CD4-positive, alpha-beta T cell treated with Interleukin-4 for 1 hour (primary cell): ENCODE measurements at regions not wholly inside any gene's neighbourhood (a gene's known extent, or its start where the extent isn't known, plus 50 kb on each side); places are given as distances from the start of the nearest gene placed in this dataset.
"Not testable (repeated sequence)": the region's sequence is repeated elsewhere in the genome, so short reads cannot be mapped to it uniquely, and the experiment has no call there.

Experiments used
- DNase-seq, 2 donors: peaks; one replicate each; pipeline ENCODE4 v3.0.0-alpha.2; 2020 to 2022

DNA sequence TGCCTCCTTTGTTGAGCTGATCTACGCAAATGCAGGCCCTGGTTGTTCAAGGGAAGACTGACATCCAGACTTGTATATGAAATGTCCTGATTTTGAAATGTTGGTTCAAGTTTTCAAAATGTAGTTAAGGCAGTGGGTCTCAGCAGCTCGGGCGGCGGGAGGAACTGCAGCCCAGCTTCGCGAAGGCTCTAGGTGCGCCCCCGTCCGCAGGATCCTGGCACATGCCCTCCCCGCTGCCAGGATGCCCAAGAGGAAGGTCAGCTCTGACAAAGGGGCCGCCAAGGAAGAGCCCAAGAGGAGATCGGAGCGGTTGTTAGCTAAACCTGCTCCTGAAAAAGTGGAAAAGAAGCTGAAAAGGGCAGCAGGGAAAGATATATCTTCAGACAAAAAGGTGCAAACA, 1310.1 kb downstream of the ADGRL3 start:
- no peak for DNase-seq

DNA sequence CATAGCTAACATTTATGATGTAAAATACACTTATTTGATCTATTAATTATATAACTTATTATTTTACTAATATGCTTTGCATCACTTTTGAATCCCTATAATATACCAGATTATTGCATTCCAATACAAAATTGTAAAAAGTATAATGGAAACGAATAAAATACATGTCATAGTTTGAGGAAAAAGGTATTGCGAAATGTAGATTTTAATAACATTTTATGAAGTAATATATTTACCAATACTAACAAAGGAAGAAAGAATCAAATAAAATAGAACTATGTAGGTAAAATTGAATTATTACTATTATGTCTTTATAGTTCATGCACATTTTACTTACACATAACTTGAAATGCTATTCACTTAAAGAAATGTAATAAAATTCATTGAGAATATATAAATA, 1300.2 kb downstream of the ADGRL3 start:
- DNase-seq, result no peak

DNA sequence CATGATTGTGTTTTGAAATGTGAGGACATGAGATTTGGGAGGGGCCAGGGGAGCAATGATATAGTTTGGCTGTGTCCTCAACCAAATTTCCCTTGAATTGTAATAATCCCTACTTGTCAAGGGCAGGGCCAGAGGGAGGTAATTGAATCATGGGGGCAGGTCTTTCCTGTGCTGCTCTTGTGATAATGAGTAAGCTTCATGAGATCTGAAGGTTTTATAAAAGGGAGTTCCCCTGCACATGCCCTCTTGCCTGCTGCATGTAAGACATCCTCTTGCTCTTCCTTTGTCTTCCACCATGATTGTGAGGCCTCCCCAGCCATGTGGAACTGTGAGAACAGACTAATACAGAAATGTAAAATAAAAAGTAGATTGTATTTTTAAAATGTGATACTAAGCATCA, 1294.9 kb downstream of the ADGRL3 start:
- DNase-seq, result no peak

DNA sequence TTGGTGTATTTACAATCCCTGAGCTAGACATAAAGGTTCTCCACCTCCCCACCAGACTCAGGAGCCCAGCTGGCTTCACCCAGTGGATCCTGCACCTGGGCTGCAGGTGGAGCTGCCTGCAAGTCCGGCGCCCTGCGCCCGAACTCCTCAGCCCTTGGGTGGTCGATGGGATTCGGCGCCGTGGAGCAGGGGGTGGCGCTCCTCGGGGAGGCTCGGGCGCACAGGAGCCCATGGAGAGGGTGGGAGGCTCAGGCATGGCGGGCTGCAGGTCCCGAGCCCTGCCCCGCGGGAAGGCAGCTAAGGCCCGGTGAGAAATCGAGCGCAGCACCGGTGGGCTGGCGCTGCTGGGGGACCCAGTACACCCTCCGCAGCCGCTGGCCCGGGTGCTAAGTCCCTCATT, 1291.6 kb downstream of the ADGRL3 start:
- DNase-seq, result not testable (repeated sequence)

DNA sequence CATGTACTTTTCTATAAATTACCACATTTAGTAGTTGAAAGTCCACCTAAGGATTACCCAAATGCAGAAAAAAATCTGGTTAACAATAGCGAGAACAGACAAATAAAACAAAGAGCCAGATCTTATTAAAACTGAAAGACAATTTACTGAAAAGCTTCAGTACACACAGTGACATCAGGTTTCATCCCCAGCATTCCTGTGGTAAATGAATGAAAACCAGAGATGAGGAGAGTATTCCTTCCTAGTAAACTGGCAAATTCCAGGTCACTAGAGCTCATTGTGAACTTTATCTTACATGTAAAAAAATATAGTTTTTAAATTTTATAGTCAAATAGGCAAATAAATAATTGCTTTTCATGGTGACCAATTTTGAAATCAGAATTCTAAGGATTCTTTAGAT, 1290.5 kb downstream of the ADGRL3 start:
- no peak for DNase-seq

DNA sequence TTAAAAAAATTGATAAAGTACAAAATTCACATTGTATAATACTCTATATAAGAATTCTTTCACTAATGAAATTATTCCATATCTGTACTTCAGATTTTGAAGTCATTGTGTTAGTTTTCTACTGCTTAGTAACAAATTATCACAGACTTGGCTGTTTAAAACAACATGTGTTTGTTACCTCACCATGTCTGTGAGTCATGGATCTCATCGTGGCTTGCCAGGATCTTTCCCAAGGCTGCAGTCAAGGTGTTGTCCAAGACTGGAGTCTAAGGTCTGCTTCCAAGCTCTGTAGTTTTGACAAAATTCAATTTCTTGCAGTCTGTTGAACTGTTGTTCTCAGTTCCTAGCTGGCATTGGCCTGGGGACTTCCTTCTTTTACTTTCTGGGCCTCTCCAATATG, 1286.9 kb downstream of the ADGRL3 start:
- DNase-seq, result no peak

DNA sequence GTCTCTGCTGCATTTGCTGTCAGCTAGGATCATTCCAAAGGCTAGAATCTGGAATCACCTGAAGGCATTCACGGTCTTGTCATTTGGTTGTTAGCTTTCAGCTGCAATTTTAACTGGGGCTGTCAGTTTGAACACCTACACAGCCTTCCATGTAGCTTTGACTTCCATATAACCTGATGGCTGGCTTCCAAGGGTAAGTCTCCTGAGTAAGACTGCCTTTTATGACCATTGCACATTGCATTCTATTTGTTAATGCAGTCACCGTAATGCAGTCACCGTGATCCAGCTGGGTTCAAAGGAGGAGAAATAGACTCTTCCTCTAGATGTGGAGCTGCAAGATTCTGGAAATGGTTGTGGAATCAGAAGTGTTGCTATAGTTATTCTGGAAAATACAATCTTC, 1284.2 kb downstream of the ADGRL3 start:
- DNase-seq, result no peak

DNA sequence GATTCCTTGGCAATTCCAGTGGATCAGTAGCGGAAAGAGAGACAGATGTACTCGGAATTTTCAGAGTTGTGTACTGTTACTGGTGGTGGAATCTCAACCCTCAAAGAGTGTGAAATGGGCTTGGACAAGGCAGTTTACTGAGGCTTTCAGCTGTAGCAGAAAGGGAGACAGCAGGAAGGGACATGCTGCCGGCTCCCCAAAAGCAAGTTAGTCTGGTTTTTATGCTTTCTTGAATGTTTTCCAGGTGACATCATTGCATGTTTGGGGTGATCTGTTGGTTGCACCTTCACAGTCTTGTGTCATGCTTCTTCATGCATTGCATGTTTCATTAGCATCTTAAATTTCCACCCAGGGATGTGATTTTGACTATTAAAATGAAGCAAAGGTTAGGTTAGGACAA, 1282.2 kb downstream of the ADGRL3 start:
- DNase-seq, result no peak

DNA sequence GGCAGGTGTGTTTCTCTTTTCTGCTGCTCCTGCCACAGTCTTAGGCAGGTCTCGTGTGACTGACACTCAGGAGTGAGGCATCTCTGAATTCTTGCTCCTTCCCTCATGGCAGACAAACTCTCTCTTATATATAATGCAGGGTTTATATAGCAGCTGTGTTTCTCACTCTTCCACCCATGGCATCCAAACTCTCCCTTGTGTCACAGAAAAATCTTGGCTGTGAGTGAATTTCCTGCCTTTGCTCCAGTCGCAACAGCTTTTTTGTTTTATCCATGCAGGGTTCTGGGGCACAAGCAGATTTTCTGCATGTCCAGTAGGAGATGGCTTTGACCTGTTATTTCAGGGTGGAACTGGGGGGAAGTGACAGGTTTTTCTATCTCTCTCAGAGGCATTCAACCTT, 1275.5 kb downstream of the ADGRL3 start:
- no peak for DNase-seq

DNA sequence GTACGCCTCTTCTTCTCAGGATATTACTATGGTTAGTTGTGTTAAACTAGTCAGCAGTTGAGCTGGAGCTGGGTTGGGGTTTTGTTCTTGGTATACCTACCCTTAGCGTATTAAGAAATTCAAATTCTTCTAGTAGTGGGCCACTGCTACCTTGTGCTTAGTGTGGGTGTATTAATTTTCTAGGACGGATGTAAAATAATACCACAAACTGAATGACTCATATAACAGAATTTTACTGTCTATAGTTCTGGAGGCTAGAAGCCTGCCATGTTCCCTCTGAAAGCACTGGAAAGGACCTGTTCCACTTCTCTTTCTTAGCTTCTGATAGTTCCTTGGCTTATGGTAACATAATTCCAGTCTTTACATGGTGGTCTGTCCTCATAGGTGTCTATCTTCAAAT, 1274.7 kb downstream of the ADGRL3 start:
- no peak for DNase-seq

DNA sequence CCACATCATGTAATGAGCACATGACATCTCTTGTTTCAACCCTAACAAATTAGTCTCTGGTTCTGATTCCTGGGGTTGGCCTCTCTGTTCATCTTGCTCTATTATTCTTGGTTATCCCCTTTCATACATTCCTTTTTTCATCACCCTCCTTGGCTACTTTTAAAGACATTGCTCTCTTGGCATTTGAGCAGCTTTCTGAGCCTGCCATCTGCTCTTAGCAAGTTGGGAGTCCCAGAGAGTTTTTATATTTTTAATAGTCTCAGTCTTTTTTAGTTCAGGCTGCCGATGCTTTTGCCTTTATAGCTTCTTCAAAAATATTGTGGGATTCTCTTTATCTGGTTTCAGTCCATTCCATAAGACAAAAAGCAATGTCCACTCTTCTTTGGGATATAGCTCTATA, 1270.9 kb downstream of the ADGRL3 start:
- DNase-seq, result no peak

DNA sequence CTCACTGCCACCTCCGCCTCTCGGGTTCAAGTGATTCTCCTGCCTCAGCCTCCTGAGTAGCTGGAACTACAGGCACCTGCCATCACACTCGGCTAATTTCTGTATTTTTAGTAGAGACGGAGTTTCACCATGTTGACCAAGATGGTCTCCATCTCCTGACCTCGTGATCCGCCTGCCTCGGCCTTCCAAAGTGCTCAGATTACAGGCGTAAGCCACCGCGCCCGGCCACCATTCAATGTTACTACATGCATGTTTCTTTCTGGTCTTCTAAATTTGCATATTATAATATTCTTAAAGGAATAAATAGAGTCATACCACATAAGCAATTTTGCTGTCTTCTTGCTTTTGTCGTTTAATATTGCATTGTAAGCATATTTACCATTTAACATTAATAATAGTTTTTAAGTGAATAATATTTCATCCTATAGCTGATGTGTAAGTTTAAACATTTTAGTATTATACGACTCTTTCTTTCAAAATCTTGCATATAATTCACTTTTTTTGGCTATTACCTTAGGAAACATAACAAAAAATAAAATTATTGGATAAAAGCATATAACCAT, 1270.4 kb downstream of the ADGRL3 start:
- DNase-seq, result no peak

DNA sequence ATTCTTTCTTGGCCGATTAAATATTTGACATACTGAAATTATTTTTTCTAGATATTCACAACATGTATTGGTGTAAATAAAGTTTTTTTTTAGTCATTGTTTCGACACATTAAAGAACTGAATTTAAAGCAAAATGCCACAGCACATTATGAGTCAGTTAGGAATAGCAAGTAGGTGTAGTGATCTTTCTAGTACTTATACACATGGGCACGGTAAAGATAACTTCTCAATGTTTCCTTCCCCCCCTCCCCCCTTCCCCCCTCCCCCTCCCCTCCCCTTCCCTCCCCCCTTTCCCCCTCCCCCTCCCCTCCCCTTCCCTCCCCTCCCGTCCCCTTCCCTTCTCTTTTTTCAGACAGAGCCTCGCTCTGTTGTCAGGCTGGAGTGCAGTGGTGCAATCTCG, 1269.9 kb downstream of the ADGRL3 start:
- no peak for DNase-seq

DNA sequence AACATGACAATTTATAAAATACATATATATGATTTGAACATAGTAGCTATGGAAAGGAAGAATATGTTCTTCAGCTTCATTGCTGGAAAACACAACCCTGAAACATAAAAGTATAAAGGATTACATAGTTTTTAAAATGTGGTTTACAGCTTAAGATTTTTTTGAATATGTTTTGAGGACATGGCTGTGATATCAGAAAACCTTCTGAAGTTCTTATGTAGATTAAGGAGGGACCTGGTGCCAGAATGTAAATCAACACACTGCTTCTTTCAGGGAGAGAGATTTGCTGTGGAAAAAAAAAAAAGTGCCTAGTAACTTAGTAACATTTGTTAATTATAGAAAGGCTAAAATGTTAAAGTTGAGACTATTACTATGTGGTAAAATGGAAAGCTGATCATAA, 1261.8 kb downstream of the ADGRL3 start:
- no peak for DNase-seq

DNA sequence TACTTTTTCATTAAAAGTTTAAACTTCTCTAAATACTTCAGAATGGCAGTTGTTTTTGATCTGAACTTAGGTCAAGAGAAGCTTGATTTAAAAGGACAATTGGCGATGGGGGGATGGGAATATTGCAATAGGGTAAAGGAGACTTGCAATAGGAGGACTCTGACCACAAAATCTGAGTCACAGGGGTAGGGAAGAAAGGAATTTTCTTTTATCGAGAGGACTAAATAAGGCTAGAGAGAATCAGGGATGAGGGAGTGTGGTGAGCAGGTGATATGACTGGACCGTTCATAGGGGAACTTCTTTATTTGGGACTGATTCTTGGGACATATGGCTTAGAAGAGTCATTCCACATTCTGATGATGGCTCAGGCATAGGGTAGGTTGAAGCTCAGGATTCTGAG, 1260.2 kb downstream of the ADGRL3 start:
- no peak for DNase-seq

DNA sequence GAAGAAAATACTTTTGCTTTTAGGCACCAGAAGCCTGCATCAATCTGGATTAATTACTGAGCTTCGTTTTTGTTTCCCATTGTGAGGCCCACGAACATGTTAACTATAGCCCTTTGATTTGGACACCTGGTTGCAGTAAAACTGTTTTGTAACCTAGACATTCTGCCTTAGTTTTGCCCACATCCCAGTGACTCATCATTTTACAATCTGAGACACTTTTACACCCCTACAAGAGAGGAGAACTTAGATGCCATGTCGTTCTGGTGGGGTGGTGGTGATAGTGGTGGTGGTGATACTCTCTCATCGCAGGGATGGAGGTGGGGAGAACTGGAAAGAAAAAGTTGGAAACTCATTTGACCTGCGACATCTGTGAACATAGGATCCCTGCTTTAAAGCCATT, 1257.2 kb downstream of the ADGRL3 start:
- no peak for DNase-seq

DNA sequence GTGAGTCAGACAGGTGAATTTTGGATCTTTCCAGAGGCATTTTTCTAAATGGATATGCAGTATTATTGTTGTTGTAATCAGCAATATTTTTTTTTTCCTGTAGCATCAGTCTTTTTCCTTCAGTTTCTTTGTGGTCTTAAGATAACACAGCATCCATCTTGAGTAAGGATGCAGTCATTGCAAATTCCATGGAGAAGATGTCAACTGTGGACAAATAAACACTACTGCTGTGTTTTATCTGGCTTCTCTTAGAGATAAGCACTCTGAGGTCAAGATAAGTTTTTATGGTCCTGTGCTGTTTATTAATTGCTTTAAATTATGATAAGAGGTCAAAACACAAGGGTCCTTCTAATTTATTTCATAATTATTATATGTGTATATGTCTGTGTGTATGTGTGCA, 1255.7 kb downstream of the ADGRL3 start:
- DNase-seq, result no peak

DNA sequence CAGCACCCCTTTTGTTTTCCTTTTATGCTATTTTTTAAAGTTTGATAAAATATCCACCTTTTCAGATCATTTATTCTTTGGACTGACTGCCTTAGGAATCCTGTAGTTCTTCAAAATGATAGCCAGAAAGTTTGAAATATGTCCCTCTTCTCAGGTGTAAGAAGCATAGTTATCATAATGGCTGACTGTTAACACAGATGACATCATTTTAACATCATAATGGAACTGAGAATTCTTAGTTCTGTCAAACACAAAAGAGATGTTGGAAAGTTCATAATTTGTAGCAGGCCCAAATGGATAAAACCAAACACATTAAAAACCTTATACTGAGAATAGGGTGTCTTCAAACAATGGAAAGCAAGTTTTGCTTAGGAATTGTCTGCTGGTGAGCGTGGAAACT, 1254.4 kb downstream of the ADGRL3 start:
- DNase-seq, result no peak

DNA sequence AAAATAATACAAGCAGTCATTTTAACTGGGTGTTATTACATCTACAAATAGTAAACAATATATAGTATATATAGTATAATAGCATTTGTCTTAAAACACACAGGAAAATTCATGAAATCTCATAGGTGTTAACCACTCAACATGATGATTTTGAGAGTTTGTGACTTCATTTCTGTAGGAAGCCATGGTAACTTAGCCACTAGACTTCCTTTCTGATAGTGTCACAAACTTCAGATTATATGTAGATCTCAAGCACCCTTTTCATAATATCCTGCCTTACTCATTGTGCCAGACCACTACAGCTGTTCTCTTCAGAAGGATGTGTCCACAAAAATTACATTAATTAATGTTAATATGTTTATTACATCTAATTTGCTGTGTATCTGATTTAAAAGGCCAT, 1250.6 kb downstream of the ADGRL3 start:
- DNase-seq, result no peak

DNA sequence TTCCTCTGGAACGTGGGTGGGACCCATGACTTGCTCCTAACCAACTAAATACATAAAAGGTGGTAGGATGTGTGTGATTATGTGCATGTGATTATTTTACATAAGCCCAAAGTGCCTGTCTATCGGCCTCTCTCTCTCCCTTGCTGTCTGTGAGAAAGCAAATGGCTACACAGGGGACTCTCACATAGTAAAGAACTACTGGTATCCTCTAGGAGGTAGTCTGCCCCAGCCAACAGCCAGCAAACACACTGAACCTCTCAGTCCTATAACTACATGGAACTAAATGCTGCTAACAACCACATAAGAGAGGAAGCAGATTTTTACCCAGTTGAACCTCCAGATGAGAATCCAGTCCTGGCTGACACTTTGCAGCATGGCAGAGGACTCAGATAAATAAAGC, 1249.4 kb downstream of the ADGRL3 start:
- DNase-seq, result no peak

DNA sequence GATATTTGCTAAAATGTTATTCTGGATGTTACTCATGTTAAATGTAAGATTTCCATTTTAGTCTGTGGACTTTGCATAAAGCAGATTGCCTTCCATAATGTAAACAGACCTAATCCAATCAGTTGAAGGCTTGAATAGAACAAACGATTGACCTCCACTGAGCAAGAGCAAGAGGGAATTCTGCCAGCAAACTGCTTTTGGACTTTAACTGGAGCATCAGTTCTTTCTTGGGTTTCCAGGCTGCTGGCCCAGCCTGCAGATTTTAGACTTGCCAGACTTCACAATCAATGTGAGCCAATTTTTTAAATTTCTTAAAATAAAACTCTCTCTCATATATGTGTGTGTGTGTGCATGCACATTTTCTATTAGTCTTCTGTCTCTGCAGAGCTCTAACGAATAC, 1248.8 kb downstream of the ADGRL3 start:
- no peak for DNase-seq

DNA sequence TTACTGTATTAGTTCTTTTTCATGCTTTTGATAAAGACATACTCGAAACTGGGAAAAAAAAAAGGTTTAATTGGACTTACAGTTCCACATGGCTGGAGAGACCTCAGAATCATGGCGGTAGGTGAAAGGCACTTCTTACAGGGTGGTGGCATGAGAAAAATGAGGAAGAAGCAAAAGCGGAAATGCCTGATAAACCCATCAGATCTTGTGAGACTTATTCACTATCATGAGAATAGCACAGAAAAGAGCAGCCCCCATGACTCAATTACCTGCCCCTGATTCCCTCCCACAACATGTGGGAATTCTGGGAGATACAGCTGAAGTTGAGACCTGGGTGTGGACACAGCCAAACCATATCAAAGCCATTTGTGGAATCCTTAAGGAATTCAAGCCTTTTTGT, 1238.9 kb downstream of the ADGRL3 start:
- DNase-seq, result no peak

DNA sequence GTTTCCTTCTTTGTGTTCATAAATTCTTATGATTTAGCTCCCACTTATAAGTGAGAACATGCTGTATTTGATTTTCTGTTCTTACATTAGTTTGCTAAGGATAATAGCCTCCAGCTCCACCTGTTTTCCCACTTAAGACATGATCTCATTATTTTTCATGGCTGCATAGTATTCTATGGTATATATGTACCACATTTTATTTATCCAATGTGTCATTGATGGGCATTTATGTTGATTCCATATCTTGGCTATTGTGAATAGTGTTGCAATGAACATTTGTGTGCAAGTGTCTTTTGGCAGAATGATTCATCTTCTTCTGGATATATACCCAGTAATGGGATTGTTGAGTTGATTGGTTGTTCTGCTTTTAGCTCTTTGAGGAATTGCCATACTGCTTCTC, 1234.8 kb downstream of the ADGRL3 start:
- no peak for DNase-seq

DNA sequence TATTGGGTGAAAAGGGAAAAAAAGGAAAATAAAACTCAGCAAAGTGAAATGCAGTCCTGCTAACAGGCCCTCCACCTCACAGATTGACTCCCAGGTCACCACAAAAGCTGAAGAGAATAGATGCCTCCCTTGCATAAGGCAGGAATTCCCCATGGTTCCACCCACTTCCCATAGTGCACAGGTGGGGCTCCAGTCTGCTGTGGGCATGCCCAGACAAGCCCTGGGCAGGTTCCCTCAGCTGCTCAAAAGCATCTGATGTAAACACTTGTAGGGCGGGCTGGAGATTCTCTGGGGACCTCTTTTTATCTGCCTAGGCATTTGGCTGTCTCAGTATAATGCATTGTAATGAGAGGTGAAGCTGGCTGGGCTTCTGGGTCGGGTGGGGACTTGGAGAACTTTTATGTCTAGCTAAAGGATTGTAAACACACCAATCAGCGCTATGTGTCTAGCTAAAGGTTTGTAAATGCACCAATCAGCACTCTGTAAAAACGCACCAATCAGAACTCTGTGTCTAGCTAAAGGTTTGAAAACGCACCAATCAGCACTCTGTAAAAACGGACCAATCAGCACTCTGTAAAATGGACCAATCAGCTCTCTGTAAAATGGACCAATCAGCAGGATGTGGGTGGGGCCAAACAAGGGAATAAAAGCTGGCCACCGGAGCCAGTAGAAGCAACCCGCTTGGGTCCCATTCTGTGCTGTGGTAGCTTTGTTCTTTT, 1231.5 kb downstream of the ADGRL3 start:
- not testable (repeated sequence) for DNase-seq

DNA sequence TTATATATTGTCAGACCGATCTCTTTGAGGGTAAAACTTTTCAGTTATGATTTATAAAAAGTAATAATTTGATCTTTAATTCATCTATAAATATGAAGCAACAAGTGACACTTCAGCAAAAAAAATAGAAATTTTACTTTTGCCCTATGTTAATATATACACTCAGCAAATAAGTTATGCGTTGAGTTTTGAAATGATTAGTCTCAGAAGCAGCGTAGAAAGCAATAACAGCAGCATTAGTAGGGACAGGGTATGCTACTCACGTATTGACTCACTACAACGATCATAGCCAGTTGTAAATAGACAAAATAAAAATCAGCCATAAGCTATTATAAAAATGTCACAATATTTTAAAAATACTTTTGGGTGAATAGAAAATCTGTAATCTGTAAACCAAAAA, 1229.2 kb downstream of the ADGRL3 start:
- DNase-seq, result no peak
